IPS DF 4.7 (cell line): ENCODE measurements at regions not wholly inside any gene's neighbourhood (a gene's known extent, or its start where the extent isn't known, plus 50 kb on each side); places are given as distances from the start of the nearest gene placed in this dataset.

Experiments
- DNase-seq: peaks from one replicate; pipeline ENCODE4 v3.0.0-alpha.2; 2013; ENCODE audit warnings: low spot score; ENCODE audit errors: extremely low read depth

DNA sequence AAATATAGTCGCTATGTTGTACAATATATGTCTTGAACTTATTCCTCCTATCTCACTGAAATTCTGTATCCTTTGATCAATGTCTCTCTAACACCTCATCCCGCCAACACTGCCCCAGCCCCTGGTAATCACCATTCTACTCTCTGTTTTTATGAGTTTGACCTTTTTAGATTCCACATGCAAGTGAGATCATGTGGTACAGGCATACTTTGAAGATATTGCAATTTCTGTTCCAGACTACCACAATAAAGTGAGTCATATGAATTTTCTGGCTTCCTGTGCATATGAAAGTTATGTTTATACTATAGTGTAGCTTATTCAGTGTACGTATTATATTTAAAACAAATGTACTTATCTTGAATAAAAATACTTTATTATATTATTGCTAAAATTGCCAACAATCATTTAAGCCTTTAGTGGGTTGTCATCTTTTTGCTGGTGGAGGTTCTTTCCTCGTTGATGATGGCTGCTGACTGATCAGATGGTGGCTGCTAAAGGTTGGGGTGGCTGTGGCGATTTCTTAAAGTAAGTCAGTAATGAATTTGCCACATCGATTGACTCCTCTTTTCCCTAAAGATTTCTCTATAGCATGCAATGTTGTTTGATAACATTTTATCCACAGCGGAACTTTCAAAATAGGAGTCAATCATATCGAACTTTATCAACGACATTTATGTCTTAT lies 257.2 kb downstream of the NFKBIZ start:
- DNase-seq, result no peak

DNA sequence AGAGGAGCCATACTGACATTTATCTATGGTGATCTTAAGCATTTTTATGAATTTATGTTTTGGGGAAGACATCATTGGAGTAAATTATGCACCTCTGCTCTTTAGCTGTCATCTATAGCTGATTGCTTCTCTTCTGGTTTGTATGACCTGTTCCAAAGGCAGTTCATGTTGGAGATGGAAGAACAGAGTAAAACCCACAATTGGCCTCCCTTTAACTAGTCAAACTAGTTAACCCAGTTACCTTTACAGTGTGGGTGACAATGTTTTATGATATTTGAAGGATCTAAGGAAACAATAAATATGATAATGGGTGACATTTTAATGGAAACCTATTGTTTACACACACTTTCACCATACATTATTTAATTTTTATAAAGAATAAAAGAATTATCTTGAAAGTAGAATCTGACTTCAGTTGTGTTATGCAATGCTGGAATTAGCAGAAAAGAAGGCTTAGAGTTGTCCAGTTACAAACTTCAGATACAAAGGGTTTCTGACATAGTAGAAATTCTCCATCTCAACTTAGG lies 263.5 kb downstream of the NFKBIZ start:
- DNase-seq, result no peak

DNA sequence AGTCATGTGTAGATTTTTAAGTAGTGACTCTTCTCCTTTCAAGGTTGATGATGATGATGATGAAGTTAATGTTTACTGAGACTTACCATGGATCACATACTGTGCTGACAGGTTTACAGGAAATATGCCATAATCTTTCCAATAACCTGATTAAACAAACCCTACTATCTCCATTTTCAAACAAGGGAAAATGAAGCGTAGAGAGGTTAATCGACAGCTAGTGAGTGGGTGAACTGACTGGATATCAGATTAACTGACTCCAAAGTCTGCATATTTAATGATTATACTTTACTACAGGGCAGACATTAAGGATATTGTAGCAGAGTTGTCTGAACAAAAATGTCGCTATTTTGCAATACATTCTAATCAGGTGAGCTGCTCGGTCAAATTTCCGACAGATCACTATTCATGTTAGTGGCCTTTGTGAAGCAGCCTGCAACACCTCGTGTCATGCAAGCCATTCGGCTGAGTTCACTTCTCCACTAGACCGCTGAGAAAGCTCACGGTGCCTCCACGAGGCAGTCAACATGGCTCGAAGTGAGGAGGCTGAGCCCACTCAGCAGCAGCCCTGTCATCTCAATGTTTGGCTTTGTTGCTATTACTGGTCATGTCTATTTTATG lies 264.2 kb downstream of the NFKBIZ start:
- DNase-seq, result no peak

DNA sequence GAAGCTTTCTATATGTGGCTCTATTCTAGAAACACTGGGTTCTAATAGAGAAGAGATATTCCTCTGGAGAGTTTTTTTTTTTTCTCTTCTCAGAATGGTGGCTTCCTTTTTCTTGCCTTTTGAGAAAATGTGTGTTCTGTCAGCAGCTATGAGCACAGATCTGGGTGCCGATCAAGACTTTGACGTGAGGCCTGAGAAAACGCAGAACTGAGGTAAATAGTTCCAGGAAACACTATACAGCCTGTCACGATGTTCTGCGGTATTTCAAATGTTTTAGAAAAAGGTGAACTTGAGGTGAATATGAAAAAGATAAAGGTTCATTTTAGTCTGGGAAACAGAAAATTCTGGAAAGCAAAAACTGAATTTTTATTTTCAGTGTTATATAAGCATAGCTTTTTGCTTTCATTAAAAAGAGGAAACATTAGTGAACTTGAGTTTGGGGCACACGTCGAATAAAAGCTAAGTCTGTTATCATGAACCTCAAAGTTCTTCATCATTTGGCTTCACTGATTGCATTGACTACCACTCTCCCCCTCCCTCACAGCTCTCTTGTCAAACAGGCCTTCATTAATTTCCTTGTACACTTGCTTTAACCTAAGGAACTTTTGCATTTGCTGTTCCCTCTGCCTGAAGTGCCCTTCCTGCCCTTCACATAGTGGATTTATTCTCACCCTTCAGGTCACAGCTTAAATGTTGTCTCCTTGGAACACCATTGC lies 265.1 kb downstream of the NFKBIZ start:
- DNase-seq, result no peak

DNA sequence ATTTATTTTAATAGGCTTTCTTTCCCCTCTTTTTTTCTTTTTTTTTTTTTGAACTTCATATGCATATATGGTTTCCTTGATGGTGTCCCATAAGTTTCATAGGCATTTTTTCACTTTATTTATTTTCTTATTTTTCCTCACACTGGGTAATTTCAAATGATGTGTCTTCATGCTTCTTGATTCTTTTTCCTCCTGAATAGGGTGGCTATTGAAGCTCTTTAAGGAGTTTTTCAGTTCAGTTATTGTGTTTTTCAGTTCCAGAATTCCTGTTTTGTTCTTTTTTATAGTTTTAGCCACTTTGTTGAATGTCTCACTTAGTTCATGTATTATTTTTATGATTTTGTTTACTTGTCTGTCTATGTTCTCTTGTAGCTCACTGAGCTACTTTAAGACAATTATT lies 273.2 kb downstream of the NFKBIZ start:
- no peak for DNase-seq

DNA sequence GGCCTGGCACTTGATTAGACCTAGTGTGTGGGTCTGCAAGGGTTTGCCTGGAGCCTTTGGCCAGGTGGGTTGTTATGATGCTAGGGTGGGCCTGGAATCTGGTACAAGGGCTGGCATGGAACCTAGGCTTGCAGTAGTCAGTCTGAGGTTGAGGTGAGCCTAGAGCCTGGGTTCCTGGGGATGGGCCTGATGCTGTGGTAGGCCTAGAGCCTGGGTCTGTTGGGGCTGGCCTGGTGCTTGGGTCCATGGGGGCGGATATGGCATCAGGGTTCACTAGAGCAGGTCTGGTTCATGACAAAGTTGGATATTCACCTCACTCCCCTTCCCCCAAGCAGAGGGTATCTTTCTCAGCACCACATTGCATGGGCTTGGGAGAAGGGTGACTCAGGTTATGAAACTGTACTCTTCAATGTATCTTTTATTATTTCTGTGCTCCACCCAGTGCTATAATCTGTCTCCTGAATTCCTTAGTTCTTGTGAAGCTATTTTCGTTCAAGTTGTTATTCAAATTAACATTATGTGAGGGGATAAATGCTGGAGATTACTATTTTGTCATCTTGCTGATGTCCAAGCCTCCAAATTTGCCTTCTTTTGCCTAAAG lies 274.4 kb downstream of the NFKBIZ start:
- DNase-seq, result no peak

DNA sequence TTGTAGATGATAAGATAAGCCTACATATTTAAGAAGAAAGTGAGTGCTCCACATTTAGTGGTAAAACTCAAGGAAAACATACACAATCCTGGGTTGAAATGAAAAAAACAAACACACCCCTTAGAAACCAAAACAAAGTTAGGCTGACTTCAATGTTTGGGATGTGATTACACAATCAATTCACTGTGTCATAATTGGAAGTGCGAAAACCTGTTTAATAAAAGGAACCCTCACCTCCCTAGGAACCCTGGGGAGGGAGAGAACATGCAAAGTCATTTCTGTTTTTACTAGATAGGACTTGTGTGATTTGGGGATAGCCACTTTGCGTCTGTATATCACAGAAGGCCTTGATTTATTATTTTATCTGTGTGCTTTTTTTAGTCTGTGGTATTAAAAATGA lies 275.0 kb downstream of the NFKBIZ start:
- no peak for DNase-seq

DNA sequence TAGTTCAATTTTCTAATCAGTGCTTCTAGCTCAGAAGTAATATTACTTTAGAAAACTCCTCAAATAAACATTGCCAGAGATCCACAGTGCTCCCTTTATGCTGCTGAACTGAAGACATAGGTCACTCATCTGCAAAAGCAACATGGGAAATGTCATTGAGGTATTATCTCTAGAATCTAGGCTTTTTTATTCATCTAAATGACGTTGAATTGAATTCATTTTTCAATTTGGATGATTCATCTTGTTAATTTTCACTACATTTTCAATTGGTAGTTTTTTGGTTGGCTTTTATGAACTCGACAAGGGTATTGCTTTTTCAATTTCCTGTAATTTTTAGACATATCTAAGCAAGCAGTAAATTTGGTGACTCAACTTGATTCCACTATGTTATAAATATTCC lies 275.4 kb downstream of the NFKBIZ start:
- no peak for DNase-seq

DNA sequence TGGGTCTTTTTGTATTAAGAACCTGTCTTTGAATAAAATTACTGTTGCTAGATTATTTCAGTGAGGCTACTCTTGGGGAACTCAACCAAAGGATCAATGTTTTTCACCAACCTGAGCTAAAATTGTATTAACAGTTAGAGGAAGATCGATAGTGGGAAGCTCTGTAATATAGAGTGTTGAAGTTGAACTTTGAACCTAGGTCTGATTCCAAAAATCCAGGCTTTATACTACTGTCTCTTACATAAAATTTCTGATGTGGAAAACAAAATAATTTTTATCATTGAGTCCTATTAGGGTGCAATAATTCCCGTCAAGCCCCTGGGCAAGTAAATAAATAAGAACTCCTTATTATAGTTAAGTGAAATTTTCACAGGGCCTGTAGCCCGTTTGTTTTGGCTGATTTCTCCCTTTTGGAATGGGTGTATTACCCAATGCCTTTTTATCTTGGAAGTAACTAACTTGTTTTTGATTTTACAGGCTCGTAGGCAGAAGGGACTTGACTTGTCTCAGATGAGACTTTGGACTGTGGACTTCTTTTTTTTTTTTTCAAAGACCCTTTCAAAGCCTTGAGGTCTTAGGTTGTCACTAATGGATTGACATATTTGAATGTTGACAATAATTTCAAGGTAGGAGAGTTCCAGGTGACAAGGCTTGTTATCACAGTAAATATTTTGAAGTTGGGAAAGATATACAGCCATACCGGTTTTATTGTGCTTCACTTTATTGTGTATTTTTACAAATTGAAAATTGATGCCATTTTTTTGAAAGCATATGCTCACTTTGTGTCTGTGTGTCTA lies 276.1 kb downstream of the NFKBIZ start:
- no peak for DNase-seq

DNA sequence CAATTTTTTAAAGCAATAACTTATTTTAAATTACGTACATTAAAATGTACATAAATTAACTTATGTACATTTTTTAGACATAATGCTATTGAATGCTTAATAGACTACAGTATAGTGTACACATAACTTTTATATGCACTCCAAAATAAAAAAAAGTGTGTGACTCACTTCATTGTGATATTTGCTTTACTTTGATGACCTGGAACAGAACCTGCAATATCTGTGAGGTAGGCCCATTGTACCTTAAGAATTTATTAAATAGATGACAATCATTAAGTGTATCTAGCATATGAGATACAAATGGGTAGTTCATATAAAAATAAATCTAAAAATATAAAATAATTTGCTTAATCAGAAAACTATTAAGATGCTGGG lies 276.7 kb downstream of the NFKBIZ start:
- DNase-seq, result no peak

DNA sequence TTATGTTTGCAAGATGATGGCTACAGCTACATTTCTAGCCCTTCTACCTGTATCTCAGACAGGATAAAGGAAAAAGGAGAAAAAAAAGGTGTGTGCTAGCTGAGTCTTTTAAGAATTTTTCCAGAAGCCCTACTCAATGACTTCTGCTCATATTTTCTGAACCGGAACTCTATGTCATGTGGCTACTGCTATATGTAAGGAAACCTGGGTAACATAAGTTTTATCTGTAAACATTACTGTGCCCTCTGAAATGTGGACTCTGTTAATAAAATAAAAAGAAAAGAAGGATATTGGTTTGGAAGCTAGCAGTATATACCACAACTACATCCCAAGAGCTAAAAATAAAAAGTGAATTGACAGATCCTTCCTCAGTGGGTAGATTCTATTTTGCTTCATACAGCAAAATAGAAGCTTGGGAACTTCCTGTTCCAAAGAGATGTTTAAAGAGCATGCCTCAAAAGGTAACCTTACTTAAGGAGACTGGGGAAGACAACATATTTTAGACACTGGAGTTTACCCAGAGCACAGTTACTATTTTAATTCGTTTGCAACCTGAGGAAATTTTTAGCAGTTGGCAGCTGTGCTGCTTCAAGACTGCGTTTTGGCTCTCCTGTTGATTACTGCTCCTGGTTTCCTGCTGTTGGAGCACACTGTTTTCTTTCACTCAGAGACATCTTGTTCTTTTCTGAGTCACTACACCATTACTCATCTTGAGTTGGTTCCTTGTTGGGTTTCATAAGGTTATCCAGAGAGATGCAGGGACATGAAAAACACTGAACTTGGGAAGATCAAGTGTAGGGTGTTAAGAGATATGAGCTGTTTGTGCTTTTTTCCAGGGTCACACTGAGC lies 280.7 kb downstream of the NFKBIZ start:
- no peak for DNase-seq

DNA sequence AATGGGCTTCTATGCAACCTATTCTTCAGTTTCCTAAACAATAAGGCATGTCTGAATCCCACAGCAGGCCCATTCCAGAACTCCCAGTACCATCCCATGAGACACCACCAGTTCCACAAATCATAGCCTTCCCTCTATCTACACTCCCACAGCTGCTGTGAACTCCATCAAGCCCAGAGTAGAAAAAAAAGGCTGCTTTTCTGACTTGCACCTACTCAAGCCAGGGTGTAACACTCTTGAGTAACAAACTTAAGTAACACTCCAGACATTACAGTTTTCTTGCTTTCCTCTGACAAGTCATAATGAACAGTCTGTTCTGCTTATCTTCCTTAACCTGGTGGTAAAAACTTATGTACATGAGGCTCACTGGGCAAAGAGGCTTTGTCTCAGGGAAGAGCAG lies 283.1 kb downstream of the NFKBIZ start:
- DNase-seq, result no peak

DNA sequence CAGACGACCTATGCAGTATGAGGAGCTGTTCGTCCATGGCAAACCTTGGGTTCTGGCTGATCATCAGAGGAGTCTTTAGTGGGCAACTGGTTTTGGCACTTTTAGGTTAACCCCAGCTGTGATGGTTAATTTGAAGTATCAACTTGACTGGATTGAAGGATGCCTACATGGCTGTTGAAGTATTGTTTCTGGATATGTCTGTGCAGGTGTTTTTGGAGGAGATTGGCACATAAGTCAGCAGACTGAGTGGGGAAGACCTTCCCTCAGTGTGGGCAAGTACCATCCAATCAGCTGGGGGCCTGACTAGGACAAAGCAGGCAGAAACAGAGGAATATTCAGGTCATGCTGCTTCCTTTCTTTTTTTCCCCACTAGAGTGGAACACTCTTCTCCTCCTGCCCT lies 284.1 kb downstream of the NFKBIZ start:
- DNase-seq, result no peak

DNA sequence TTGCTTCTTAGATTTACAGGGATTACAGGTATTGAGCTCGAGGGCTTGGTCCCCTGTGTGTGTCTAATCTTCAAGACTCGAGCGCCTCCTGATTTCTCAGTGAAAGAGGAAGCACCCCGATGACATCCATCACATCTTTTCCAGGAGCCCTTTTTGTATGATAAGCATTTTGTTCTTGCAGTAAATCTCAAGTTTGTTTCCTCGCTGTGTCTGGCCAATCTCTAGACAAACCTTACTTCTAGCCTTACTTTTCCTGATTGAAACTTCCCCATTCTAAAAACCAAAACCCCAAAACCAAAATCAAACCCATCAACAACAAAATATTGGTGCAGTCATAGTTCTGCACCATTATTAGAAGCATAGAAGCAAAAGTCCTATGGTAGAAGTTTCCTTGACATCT lies 286.0 kb downstream of the NFKBIZ start:
- DNase-seq, result no peak

DNA sequence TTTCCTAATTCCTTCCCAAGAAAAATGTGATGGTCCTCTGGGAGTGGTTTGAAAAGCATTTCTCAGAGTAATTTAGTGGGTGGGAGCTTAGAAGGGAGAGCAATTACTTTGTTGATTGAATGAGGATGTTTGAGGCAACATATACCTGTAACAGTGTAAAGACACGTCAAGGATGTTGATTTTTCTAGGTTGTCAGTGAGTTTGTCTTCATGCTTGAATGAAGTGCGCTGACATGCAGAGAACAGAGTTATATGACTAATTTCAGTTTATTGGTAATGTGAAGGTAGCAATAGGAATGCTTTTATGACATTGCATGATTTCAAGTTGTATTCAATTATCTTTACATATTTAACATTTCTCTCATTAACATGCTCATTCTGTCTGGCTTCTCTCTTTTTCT lies 286.9 kb downstream of the NFKBIZ start:
- DNase-seq, result no peak

DNA sequence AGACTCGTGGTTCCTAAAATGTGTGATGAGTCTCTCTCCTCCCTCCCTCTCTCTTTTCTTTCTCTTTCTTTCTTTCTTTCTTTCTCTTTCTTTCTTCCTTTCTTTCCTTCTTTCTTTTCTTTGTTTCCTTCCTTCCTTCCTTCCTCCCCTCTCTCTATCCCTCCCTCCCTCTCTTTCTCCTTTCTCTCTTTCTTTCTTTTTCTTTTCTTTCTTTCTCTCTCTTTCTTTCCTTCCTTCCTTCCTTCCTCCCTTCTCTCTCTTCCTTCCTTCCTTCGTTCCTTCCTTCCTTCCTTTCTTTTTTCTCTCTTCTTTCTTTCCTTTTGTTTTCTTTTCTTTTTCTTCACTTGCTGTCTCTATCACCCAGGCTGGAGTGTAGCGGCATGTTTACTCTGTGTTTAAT lies 290.8 kb downstream of the NFKBIZ start:
- no peak for DNase-seq

DNA sequence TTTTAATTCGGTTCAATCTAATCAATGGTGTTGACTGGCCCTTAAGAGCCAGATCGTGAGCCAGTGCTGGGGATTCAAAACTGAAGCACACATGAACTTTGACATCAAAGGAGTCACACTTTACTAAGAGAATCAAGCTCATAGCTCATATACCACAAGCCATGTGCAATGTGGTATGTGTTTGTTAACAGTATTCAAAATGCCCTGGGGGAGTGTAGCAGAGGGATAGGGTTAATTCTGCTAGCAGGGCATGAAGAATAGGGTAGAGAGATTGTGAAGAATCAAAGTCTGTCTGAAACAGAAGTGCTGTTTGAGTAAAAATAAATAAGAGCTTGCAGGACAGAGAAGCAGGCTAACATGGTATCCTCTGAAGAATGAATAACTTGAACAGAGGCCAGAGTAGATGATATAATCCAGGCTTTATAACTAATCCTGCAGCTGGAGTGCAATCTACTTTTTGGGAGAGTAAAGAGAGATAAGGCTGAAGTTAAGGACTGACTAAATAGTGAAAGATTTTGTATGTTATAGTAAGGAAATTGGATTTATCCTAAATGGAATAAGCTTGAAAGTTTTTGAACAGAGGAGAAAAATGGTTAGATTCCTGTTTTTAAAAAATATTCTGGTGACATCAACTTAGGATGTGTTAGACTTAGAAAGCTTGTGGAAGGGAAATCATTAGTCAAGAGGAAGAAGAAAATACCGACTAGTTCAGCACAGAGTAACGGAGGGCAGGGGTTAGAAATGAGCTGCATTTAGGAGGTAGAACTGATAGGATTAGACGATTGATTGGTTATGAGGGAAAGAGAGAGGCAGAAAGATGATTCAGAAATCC lies 292.0 kb downstream of the NFKBIZ start:
- DNase-seq, result no peak

DNA sequence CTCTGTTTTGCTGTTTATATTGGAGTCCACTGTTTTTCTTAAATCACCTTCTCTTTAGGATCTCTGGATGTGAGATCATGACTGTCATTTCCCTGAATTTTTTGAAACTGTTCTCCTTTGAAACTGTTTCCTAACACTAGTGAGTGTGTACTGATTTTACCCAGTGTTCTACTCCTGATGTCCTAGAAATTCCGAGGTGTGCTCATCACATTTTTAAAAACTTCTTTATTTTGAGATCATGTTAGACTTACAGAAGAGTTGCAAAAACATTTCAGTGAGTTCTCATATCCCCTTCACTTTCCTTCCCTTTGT lies 292.6 kb downstream of the NFKBIZ start:
- no peak for DNase-seq

DNA sequence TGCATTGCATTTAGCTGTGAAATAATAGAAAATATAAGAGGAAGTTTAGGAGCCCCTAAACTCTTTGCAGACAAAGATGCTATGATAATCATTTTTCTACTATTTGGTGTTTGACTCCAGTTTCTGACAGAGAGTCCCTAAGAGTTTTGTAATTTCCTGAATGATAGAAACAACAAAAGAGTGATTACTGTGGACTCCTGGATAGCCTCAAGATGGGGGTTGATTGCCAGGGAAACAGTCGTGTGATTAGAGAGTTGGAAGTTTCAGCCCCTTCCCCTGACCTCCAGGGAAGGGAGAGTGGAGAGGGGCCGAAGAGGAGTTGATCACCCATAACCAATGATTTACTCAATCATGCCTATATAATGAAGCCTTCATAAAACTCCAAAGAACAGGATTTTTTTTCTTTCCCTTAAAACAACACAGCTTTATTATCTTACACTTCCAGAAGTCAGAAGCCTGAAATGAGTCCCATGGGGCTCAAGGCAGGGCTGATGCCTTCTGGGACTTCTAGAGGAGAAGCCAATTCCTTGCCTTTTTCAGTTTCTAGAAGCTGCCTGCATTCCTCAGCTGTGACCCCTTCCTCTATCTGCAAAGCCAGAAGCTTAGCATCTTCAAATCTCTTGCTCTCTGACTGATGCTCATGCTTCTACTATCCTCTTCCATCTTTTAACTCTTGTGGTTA lies 292.3 kb upstream of the ZPLD1 start:
- no peak for DNase-seq
